Esophagus muscularis mucosa (tissue), 4 donors: ENCODE measurements at regions not wholly inside any gene's neighbourhood (a gene's known extent, or its start where the extent isn't known, plus 50 kb on each side); places are given as distances from the start of the nearest gene placed in this dataset.

Experiments
- DNase-seq: peaks from one replicate; pipeline ENCODE4 v3.0.0-alpha.2; 2017; ENCODE audit errors: extremely low spot score
- H3K27ac ChIP-seq, 4 donors: fragments of 200-600 bp; sonication (generic); replicated peaks in 1 of 4; 1 replicate in 3 of 4; 2 replicates in 1 of 4; pipeline ENCODE4 v1.5.1; 2016 to 2019; ENCODE audit warnings: mild to moderate bottlenecking in 1 of 4
- H3K27me3 ChIP-seq, 4 donors: fragments of 200-600 bp; sonication (generic); one replicate each; pipeline versions ENCODE4 v1.5.1 to v1.6.0; 2016 to 2019
- H3K36me3 ChIP-seq, 4 donors: fragments of 200-600 bp; sonication (generic); one replicate each; pipeline ENCODE4 v1.5.1; 2016 to 2019
- H3K4me1 ChIP-seq, 4 donors: fragments of 200-600 bp; sonication (generic); one replicate each; pipeline ENCODE4 v1.5.1; 2016 to 2019
- H3K4me3 ChIP-seq, 4 donors: fragments of 200-600 bp; sonication (generic); 1 replicate in 2 of 4; 2 replicates in 2 of 4; pipeline ENCODE4 v1.5.1; 2016 to 2019; ENCODE audit warnings: mild to moderate bottlenecking in 4 of 4, moderate library complexity in 1 of 4
- H3K9me3 ChIP-seq, 4 donors: fragments of 200-600 bp; sonication (generic); 1 replicate in 3 of 4; 2 replicates in 1 of 4; pipeline ENCODE4 v1.5.1; 2016 to 2019
- CTCF ChIP-seq, 3 experiments: fragments of 200-600 bp in 2 of 3; fragments of 450-650 bp in 1 of 3; sonication (generic) in 2 of 3; IDR thresholded peaks; one replicate each; pipeline ENCODE4 v1.5.1; 2017 to 2019; ENCODE audit warnings: antibody characterized with exemption in 3 of 3, mild to moderate bottlenecking in 2 of 3, moderate library complexity in 1 of 3
- EP300 ChIP-seq: sonication (generic); formaldehyde crosslinking; IDR thresholded peaks from one replicate; pipeline ENCODE4 v1.6.1; 2017; ENCODE audit warnings: antibody characterized with exemption
- POLR2A ChIP-seq: fragments of 450-650 bp; IDR thresholded peaks from one replicate; pipeline ENCODE4 v1.6.1; 2017; ENCODE audit warnings: antibody characterized with exemption, moderate library complexity, mild to moderate bottlenecking, low read depth
- POLR2AphosphoS5 ChIP-seq, 2 donors: sonication (generic); formaldehyde crosslinking; IDR thresholded peaks; one replicate each; pipeline ENCODE4 v1.6.1; 2017; ENCODE audit warnings: antibody characterized with exemption in 2 of 2
- WGBS: methylation state at CpG from one replicate; pipeline ENCODE4 v1.1.5; 2018; 5-methylcytosine and 5-hydroxymethylcytosine counted together
- intact Hi-C: fragments of 100-400 bp; cut with DNase I; formaldehyde crosslinking; loops from one replicate; pipeline ENCODE4 v1.15.1; 2023

DNA sequence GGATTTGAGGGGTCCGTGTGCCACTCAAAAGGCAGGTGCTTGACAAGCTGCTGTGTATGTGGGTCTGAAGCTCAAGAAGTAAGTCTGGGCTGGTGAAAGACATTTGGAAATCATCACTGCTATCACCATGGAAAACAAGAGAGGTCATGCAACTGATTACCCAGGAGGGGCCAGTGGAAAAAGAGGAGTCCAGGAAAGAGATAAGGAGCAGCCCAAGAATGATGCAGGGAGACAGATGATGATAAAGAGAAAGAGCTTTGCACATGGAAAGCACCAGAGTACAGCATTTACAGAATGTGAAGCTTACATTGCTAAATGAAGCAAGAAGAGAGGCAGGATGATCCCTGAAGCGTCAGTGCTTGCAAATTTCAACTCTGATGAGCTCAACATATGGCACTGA is 203.2 kb downstream of the SETD4 start:
- peaks cover 0 to 14% (median 11%) of the 10 kb centered on the region in 4 donors for H3K4me1 ChIP-seq
- H3K4me3 ChIP-seq: no peak overlapping the region
- 84% methylated on average over 2 of the region's 2 CpGs for WGBS
- intact Hi-C loops: no loop called here
- H3K27ac ChIP-seq: no peak overlapping the region
- H3K9me3 ChIP-seq: no peaks in the 10 kb centered on the region
- TF ChIP-seq POLR2A (no peak), CTCF (IDR thresholded peaks at IDR 0.05) (no peak), EP300 (no peak), POLR2AphosphoS5 (IDR thresholded peaks at IDR 0.05) (no peak)
- peaks cover 0 to 6% (median 0%) of the 10 kb centered on the region in 4 donors for H3K27me3 ChIP-seq
- no peak for DNase-seq
- no peaks in the 10 kb centered on the region for H3K36me3 ChIP-seq

DNA sequence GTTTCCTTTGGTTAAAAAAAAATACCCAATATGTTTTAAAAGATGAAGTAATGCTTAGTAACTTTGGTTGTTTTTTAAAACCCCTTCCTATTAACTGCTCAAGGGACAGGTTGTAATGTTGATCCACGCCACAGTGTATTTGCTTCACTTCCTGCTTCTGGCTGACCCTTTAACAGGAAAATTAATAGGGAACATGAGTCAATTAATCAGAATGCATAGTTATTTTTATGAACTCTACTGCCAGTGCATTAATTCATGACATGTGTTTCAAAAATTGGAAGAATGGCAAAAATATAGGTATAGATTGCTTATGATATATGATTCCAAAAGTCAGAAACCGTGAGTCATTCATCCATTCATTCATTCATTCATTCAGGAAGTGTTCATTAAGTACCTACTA is 204.8 kb downstream of the SETD4 start:
- no peak for DNase-seq
- Histone ChIP-seq H3K27me3 (peaks cover 0 to 21% (median 0%) of the 10 kb centered on the region in 4 donors), H3K36me3 (no peaks in the 10 kb centered on the region), H3K4me3 (no peak overlapping the region), H3K4me1 (peaks cover 0 to 16% (median 15%) of the 10 kb centered on the region in 4 donors), H3K9me3 (no peaks in the 10 kb centered on the region), H3K27ac (no peak overlapping the region)
- WGBS: 62% methylated on average over 2 of the region's 2 CpGs
- intact Hi-C loops: no loop called here
- no peak for TF ChIP-seq POLR2AphosphoS5 (IDR thresholded peaks at IDR 0.05)
- TF ChIP-seq EP300: no peak
- no peak for TF ChIP-seq POLR2A
- no peak for TF ChIP-seq CTCF (IDR thresholded peaks at IDR 0.05)

- intact Hi-C loops: no loop called here
- H3K4me3 ChIP-seq: no peak overlapping the region
- peaks cover 0 to 18% (median 18%) of the 10 kb centered on the region in 4 donors for H3K4me1 ChIP-seq
- TF ChIP-seq EP300 (no peak), POLR2A (no peak), CTCF (IDR thresholded peaks at IDR 0.05) (no peak), POLR2AphosphoS5 (IDR thresholded peaks at IDR 0.05) (no peak)
- no peaks in the 10 kb centered on the region for H3K9me3 ChIP-seq
- no peak for DNase-seq
- H3K27ac ChIP-seq: no peak overlapping the region
- no peaks in the 10 kb centered on the region for H3K36me3 ChIP-seq
- WGBS: 96% methylated on average over 7 of the region's 7 CpGs
- H3K27me3 ChIP-seq: peaks cover 0 to 24% (median 0%) of the 10 kb centered on the region in 4 donors
Measured at GRCh38 chr21:35854281-35854680, 206.0 kb downstream of the SETD4 start.

GRCh38 chr21:35853321-35854239 is 206.7 kb downstream of the SETD4 start:
- Histone ChIP-seq H3K27ac (no peak overlapping the region), H3K9me3 (no peaks in the 10 kb centered on the region), H3K4me3 (no peak overlapping the region), H3K36me3 (no peaks in the 10 kb centered on the region), H3K27me3 (peaks cover 0 to 24% (median 0%) of the 10 kb centered on the region in 4 donors), H3K4me1 (peaks cover 0 to 18% (median 15%) of the 10 kb centered on the region in 4 donors)
- WGBS: 71% methylated on average over 9 of the region's 9 CpGs
- no peak for TF ChIP-seq EP300
- TF ChIP-seq POLR2A: no peak
- TF ChIP-seq CTCF (IDR thresholded peaks at IDR 0.05): no peak
- TF ChIP-seq POLR2AphosphoS5 (IDR thresholded peaks at IDR 0.05): no peak
- no peak for DNase-seq
- intact Hi-C loops: no loop called here
